Neuronal stem cell (in vitro differentiated cells): ENCODE measurements at regions not wholly inside any gene's neighbourhood (a gene's known extent, or its start where the extent isn't known, plus 50 kb on each side); places are given as distances from the start of the nearest gene placed in this dataset.

Experiments
- DNase-seq: peaks from one replicate; pipeline ENCODE4 v3.0.0-alpha.2; 2013; ENCODE audit warnings: low spot score
- H2AFZ ChIP-seq: one replicate; pipeline ENCODE4 v1.6.1; 2013; ENCODE audit warnings: mild to moderate bottlenecking, low read length, inconsistent platforms
- H2AK5ac ChIP-seq: 2 replicates; pipeline ENCODE4 v1.6.1; 2013; ENCODE audit warnings: low read depth, mild to moderate bottlenecking, inconsistent platforms, low read length, moderate library complexity, mixed read lengths
- H2BK120ac ChIP-seq: 2 replicates; pipeline ENCODE4 v1.6.1; 2013; ENCODE audit warnings: low read depth, mild to moderate bottlenecking, inconsistent platforms, low read length, moderate library complexity, mixed read lengths
- H2BK12ac ChIP-seq: one replicate; pipeline ENCODE4 v1.6.1; 2013; ENCODE audit warnings: low read length, inconsistent platforms
- H2BK15ac ChIP-seq: 2 replicates; pipeline ENCODE4 v1.6.1; 2013; ENCODE audit warnings: mild to moderate bottlenecking, low read length, inconsistent platforms, mixed read lengths
- H2BK5ac ChIP-seq: one replicate; pipeline ENCODE4 v1.6.1; 2013; ENCODE audit warnings: inconsistent platforms, mild to moderate bottlenecking, low read length, moderate library complexity
- H3K14ac ChIP-seq: one replicate; pipeline ENCODE4 v1.6.1; 2013; ENCODE audit warnings: low read length, inconsistent platforms
- H3K18ac ChIP-seq: 2 replicates; pipeline ENCODE4 v1.6.1; 2013; ENCODE audit warnings: low read length, inconsistent platforms
- H3K23ac ChIP-seq: 2 replicates; pipeline ENCODE4 v1.6.1; 2013; ENCODE audit warnings: low read depth, mild to moderate bottlenecking, mixed read lengths, low read length, inconsistent platforms; ENCODE audit not compliant: poor library complexity
- H3K27ac ChIP-seq: replicated peaks from 3 replicates; pipeline ENCODE4 v1.5.1; 2013; ENCODE audit warnings: low read length, inconsistent platforms
- H3K27me3 ChIP-seq, 3 experiments: 2 replicates each; pipeline ENCODE4 v1.6.1; 2013; ENCODE audit warnings: low read length in 3 of 3, mild to moderate bottlenecking in 2 of 3, inconsistent platforms in 1 of 3, low read depth in 1 of 3, mixed read lengths in 1 of 3, moderate library complexity in 1 of 3; ENCODE audit not compliant: control insufficient read depth in 3 of 3, insufficient read depth in 3 of 3
- H3K36me3 ChIP-seq, 2 donors: replicated peaks in 1 of 2; 2 replicates each; pipeline ENCODE4 v1.6.1; 2013; ENCODE audit warnings: low read length in 2 of 2; ENCODE audit not compliant: control insufficient read depth in 2 of 2, insufficient read depth in 2 of 2
- H3K4ac ChIP-seq: 2 replicates; pipeline ENCODE4 v1.6.1; 2013; ENCODE audit warnings: inconsistent platforms, mild to moderate bottlenecking, low read length, moderate library complexity
- H3K4me1 ChIP-seq, 2 donors: 1 replicate in 1 of 2; 2 replicates in 1 of 2; pipeline ENCODE4 v1.6.1; 2013; ENCODE audit warnings: low read length in 2 of 2, low read depth in 1 of 2; ENCODE audit not compliant: control insufficient read depth in 2 of 2, insufficient read depth in 1 of 2
- H3K4me2 ChIP-seq: one replicate; pipeline ENCODE4 v1.6.1; 2013; ENCODE audit warnings: mild to moderate bottlenecking, low read length, inconsistent platforms; ENCODE audit not compliant: insufficient read depth, poor library complexity, severe bottlenecking
- H3K4me3 ChIP-seq, 2 donors: 2 replicates each; pipeline ENCODE4 v1.5.1; 2013; ENCODE audit warnings: low read length in 2 of 2, mild to moderate bottlenecking in 2 of 2, inconsistent platforms in 1 of 2, moderate library complexity in 1 of 2
- H3K79me1 ChIP-seq: one replicate; pipeline ENCODE4 v1.6.1; 2013; ENCODE audit warnings: low read depth, mild to moderate bottlenecking, inconsistent platforms, low read length, moderate library complexity
- H3K9ac ChIP-seq: one replicate; pipeline ENCODE4 v1.6.1; 2013; ENCODE audit warnings: mild to moderate bottlenecking, low read depth, low read length, inconsistent platforms; ENCODE audit not compliant: poor library complexity
- H3K9me3 ChIP-seq, 2 donors: replicated peaks in 1 of 2; 2 replicates each; pipeline versions ENCODE3 to v1.6.1; 2013; ENCODE audit warnings: low read length in 2 of 2, mild to moderate bottlenecking in 2 of 2, inconsistent platforms in 1 of 2, low read depth in 1 of 2, mixed read lengths in 1 of 2, moderate library complexity in 1 of 2; ENCODE audit not compliant: control insufficient read depth in 2 of 2, insufficient read depth in 1 of 2
- H4K8ac ChIP-seq: one replicate; pipeline ENCODE4 v1.6.1; 2013; ENCODE audit warnings: low read depth, mild to moderate bottlenecking, inconsistent platforms, low read length, moderate library complexity
- H4K91ac ChIP-seq: one replicate; pipeline ENCODE4 v1.6.1; 2013; ENCODE audit warnings: low read length, low read depth, mild to moderate bottlenecking, inconsistent platforms; ENCODE audit not compliant: poor library complexity
- whole genome bisulfite sequencing, 2 donors: extraction: QIAGEN DNeasy Blood & Tissue Kit; methylation state at CpG; one replicate each; pipeline ENCODE4 v1.1.7; 2013; ENCODE audit warnings: missing lambda C conversion rate in 2 of 2, mixed read lengths in 1 of 2; ENCODE audit not compliant: insufficient read length in 2 of 2, insufficient replicate concordance in 1 of 2; ENCODE audit errors: extremely low coverage in 2 of 2; 5-methylcytosine and 5-hydroxymethylcytosine counted together

GRCh38 chr2:160967523-160967922, 192.7 kb upstream of the TANK start:
- Histone ChIP-seq H2BK15ac (no peak overlapping the region), H2AK5ac (no peak overlapping the region), H3K9me3 (no peaks in the 10 kb centered on the region), H3K4ac (no peak overlapping the region), H3K4me2 (no peak overlapping the region), H2AFZ (peak overlapping the region; percentile 19), H3K27ac (no peak overlapping the region), H3K23ac (no peak overlapping the region), H3K36me3 (no peaks in the 10 kb centered on the region), H3K27me3 (no peaks in the 10 kb centered on the region), H4K91ac (no peak overlapping the region), H2BK5ac (no peak overlapping the region), H4K8ac (no peak overlapping the region), H3K79me1 (no peaks in the 10 kb centered on the region), H2BK12ac (no peak overlapping the region), H2BK120ac (no peak overlapping the region), H3K18ac (no peak overlapping the region), H3K14ac (no peak overlapping the region), H3K9ac (no peak overlapping the region), H3K4me3 (no peak overlapping the region), H3K4me1 (no peaks in the 10 kb centered on the region)
- WGBS, 2 donors, result no CpG with 5 or more reads among the region's 6 CpGs
- no peak for DNase-seq

- Histone ChIP-seq H4K91ac (no peak overlapping the region), H3K23ac (no peak overlapping the region), H3K27ac (no peak overlapping the region), H4K8ac (no peak overlapping the region), H3K79me1 (no peaks in the 10 kb centered on the region), H2AFZ (no peak overlapping the region), H2AK5ac (no peak overlapping the region), H3K18ac (no peak overlapping the region), H3K4me3 (no peak overlapping the region), H3K9ac (no peak overlapping the region), H3K27me3 (no peaks in the 10 kb centered on the region), H2BK15ac (no peak overlapping the region), H3K4me1 (no peaks in the 10 kb centered on the region), H3K14ac (no peak overlapping the region), H3K36me3 (no peaks in the 10 kb centered on the region), H2BK120ac (no peak overlapping the region), H3K9me3 (no peaks in the 10 kb centered on the region), H3K4me2 (no peak overlapping the region), H2BK5ac (no peak overlapping the region), H2BK12ac (no peak overlapping the region), H3K4ac (no peak overlapping the region)
- WGBS, 2 donors, result no CpG with 5 or more reads among the region's 2 CpGs
- no peak for DNase-seq
Observed at GRCh38 chr2:160968183-160968582, 192.0 kb upstream of the TANK start.

- H3K4me2 ChIP-seq, result no peak overlapping the region
- H3K9ac ChIP-seq, result no peak overlapping the region
- no peak overlapping the region for H4K8ac ChIP-seq
- no peaks in the 10 kb centered on the region for H3K36me3 ChIP-seq
- no peak overlapping the region for H2BK15ac ChIP-seq
- no peak overlapping the region for H3K14ac ChIP-seq
- H3K27ac ChIP-seq, result no peak overlapping the region
- H2BK5ac ChIP-seq, result no peak overlapping the region
- no peaks in the 10 kb centered on the region for H3K4me1 ChIP-seq
- no peak overlapping the region for H3K4ac ChIP-seq
- H2BK12ac ChIP-seq, result peak overlapping the region; percentile 77
- H2AFZ ChIP-seq, result peak overlapping the region; percentile 73
- H3K27me3 ChIP-seq, result no peaks in the 10 kb centered on the region
- H3K79me1 ChIP-seq, result no peaks in the 10 kb centered on the region
- no peak overlapping the region for H3K4me3 ChIP-seq
- no peak overlapping the region for H3K18ac ChIP-seq
- no peaks in the 10 kb centered on the region for H3K9me3 ChIP-seq
- no peak overlapping the region for H2AK5ac ChIP-seq
- H3K23ac ChIP-seq, result no peak overlapping the region
- no CpG with 5 or more reads among the region's 3 CpGs for WGBS, 2 donors
- no peak overlapping the region for H4K91ac ChIP-seq
- H2BK120ac ChIP-seq, result no peak overlapping the region
- DNase-seq, result peak; percentile 65
Observed at GRCh38 chr2:160970052-160970965, 189.9 kb upstream of the TANK start.

- H2AFZ ChIP-seq, result no peak overlapping the region
- no peak overlapping the region for H2BK120ac ChIP-seq
- H3K27me3 ChIP-seq, result no peaks in the 10 kb centered on the region
- no peaks in the 10 kb centered on the region for H3K36me3 ChIP-seq
- H2AK5ac ChIP-seq, result no peak overlapping the region
- no peak overlapping the region for H3K4me3 ChIP-seq
- H3K9ac ChIP-seq, result no peak overlapping the region
- no peak for DNase-seq
- H4K8ac ChIP-seq, result no peak overlapping the region
- no peak overlapping the region for H2BK5ac ChIP-seq
- no peak overlapping the region for H3K4ac ChIP-seq
- no peaks in the 10 kb centered on the region for H3K79me1 ChIP-seq
- H4K91ac ChIP-seq, result no peak overlapping the region
- no peak overlapping the region for H3K4me2 ChIP-seq
- H3K23ac ChIP-seq, result no peak overlapping the region
- no peak overlapping the region for H3K14ac ChIP-seq
- H3K18ac ChIP-seq, result no peak overlapping the region
- no peak overlapping the region for H3K27ac ChIP-seq
- H2BK12ac ChIP-seq, result no peak overlapping the region
- no peaks in the 10 kb centered on the region for H3K9me3 ChIP-seq
- H2BK15ac ChIP-seq, result no peak overlapping the region
- no peaks in the 10 kb centered on the region for H3K4me1 ChIP-seq
Observed at GRCh38 chr2:160973991-160974390, 186.2 kb upstream of the TANK start.
